K562 (cell line): ENCODE measurements at regions not wholly inside any gene's neighbourhood (a gene's known extent, or its start where the extent isn't known, plus 50 kb on each side); places are given as distances from the start of the nearest gene placed in this dataset.

Experiments used
- ATAC-seq: fragments of 200-7000 bp; cut with Tn5 transposase; 3 replicates; pipeline ENCODE4 v1.9.1; 2020; ENCODE audit warnings: moderate library complexity
- BruUV-seq: library from RNA; stranded (reverse); fragments of 400-500 nt; replicated peaks from 2 replicates; lab custom pipeline; 2021; lab: Mats Ljungman, UMichigan
- CTCF ChIA-PET: fragments of 300-600 bp; formaldehyde crosslinking; extraction: SDS; loops from one replicate; lab custom pipeline; 2021; ENCODE audit warnings: low intra/inter-chr PET ratio; lab: Yijun Ruan, JAX
- POLR2A ChIA-PET: fragments of 300-600, 350-650 bp; sonication (Branson Sonifier 250); formaldehyde crosslinking; extraction: SDS; loops from one replicate; lab custom pipeline; 2021; ENCODE audit warnings: antibody characterized with exemption, inconsistent platforms; lab: Yijun Ruan, JAX
- DNase-seq, 4 experiments: peaks; one replicate each; pipeline versions ENCODE4 v3.0.0 to v3.0.0-alpha.2; 2011 to 2018; ENCODE audit warnings: low spot score in 3 of 4, mixed read lengths in 3 of 4; ENCODE audit errors: extremely low read depth in 1 of 4
- FAIRE-seq: peaks from 2 replicates; lab custom pipeline; 2011; peaks lifted over from hg19 to GRCh38; lab: Jason Lieb, UNC
- H2AFZ ChIP-seq: 2 replicates; pipeline ENCODE4 v1.6.0; 2011; ENCODE audit warnings: low read depth, low read length, control low read depth, inconsistent platforms
- H3K27ac ChIP-seq: fragments of 200-600 bp; 3 replicates; pipeline ENCODE4 v1.8.0; 2011; ENCODE audit warnings: low read depth, mild to moderate bottlenecking, control low read depth, inconsistent platforms, low read length, moderate library complexity, mixed read lengths; ENCODE audit errors: extremely low read depth
- H3K27me3 ChIP-seq, 2 experiments: fragments of 300-600 bp in 1 of 2; 2 replicates in 1 of 2; 3 replicates in 1 of 2; pipeline versions ENCODE4 v1.6.0 to v1.8.0; 2011; ENCODE audit warnings: inconsistent platforms in 2 of 2, low read length in 2 of 2, mild to moderate bottlenecking in 1 of 2, mixed read lengths in 1 of 2, moderate library complexity in 1 of 2; ENCODE audit not compliant: control insufficient read depth in 2 of 2, insufficient read depth in 2 of 2
- H3K36me3 ChIP-seq: fragments of 300-600 bp; 3 replicates; pipeline ENCODE4 v1.8.0; 2011; ENCODE audit warnings: mild to moderate bottlenecking, low read length, inconsistent platforms; ENCODE audit not compliant: control insufficient read depth, insufficient read depth
- H3K4me1 ChIP-seq, 2 experiments: fragments of 200-600 bp in 1 of 2; replicated peaks in 1 of 2; 2 replicates in 1 of 2; 3 replicates in 1 of 2; pipeline versions ENCODE4 v1.5.1 to v1.8.0; 2011; ENCODE audit warnings: inconsistent platforms in 2 of 2, low read length in 2 of 2, mild to moderate bottlenecking in 1 of 2, mixed read lengths in 1 of 2, moderate library complexity in 1 of 2; ENCODE audit not compliant: control insufficient read depth in 2 of 2, insufficient read depth in 2 of 2
- H3K4me2 ChIP-seq: 2 replicates; pipeline ENCODE4 v1.6.1; 2011; ENCODE audit warnings: low read length, control low read depth, inconsistent platforms, mixed read lengths; ENCODE audit not compliant: insufficient read depth
- H3K4me3 ChIP-seq: fragments of 200-600 bp; sonication (generic), shearing (Covaris generic); 2 replicates; pipeline ENCODE4 v1.5.1; 2016; ENCODE audit warnings: control low read depth, inconsistent platforms
- H3K79me2 ChIP-seq: fragments of 200-600 bp; 3 replicates; pipeline ENCODE4 v1.8.0; 2011; ENCODE audit warnings: low read length, inconsistent platforms; ENCODE audit not compliant: control insufficient read depth, insufficient read depth
- H3K9ac ChIP-seq, 2 experiments: 2 replicates each; pipeline versions ENCODE4 v1.6.0 to v1.6.1; 2011; ENCODE audit warnings: low read depth in 2 of 2, low read length in 2 of 2, control low read depth in 1 of 2, inconsistent platforms in 1 of 2, mild to moderate bottlenecking in 1 of 2, mixed read lengths in 1 of 2; ENCODE audit not compliant: insufficient read depth in 1 of 2
- H3K9me1 ChIP-seq: one replicate; pipeline ENCODE4 v1.6.0; 2011; ENCODE audit warnings: inconsistent platforms, mild to moderate bottlenecking, low read length, moderate library complexity; ENCODE audit not compliant: control insufficient read depth, insufficient read depth
- H3K9me3 ChIP-seq: replicated peaks from 2 replicates; pipeline ENCODE4 v1.5.1; 2011; ENCODE audit warnings: low read depth, low read length, inconsistent platforms; ENCODE audit not compliant: control insufficient read depth, insufficient read depth
- H4K20me1 ChIP-seq: replicated peaks from 2 replicates; pipeline ENCODE4 v1.6.1; 2011; ENCODE audit warnings: low read length, inconsistent platforms, mixed read lengths; ENCODE audit not compliant: control insufficient read depth, insufficient read depth
- ELF1 ChIP-seq: fragments of 200-800 bp; sonication (Bioruptor generic); IDR thresholded peaks from 2 replicates; pipeline ENCODE4 v1.6.1; 2016; ENCODE audit warnings: missing genetic modification characterization, missing compliant biosample characterization
- ETS2 ChIP-seq: IDR thresholded peaks from 2 replicates; pipeline ENCODE4 v1.6.1; 2016; ENCODE audit warnings: borderline replicate concordance, missing genetic modification characterization, mild to moderate bottlenecking, moderate library complexity, missing compliant biosample characterization; ENCODE audit not compliant: poor library complexity, severe bottlenecking
- KAT8 ChIP-seq: fragments of 450-650 bp; IDR thresholded peaks from 2 replicates; pipeline ENCODE4 v1.6.1; 2016; ENCODE audit warnings: low read depth, mild to moderate bottlenecking
- KDM2B ChIP-seq: fragments of 250-450 bp; sonication (Bioruptor Pico); IDR thresholded peaks from 2 replicates; pipeline ENCODE4 v1.8.0; 2021; ENCODE audit warnings: mild to moderate bottlenecking, moderate library complexity
- MEF2D ChIP-seq: conservative IDR thresholded peaks from 2 replicates; pipeline ENCODE4 v1.6.1; 2016; ENCODE audit warnings: low read depth, missing genetic modification characterization, missing compliant biosample characterization
- NONO ChIP-seq, 2 experiments: fragments of 200-400 bp in 1 of 2; fragments of 450-650 bp in 1 of 2; formaldehyde crosslinking in 1 of 2; IDR thresholded peaks; 2 replicates each; pipeline ENCODE4 v1.6.1; 2017; ENCODE audit warnings: low read depth in 2 of 2, mild to moderate bottlenecking in 2 of 2, moderate library complexity in 2 of 2, low read length in 1 of 2
- NR3C1 ChIP-seq: sonication (generic); formaldehyde crosslinking; IDR thresholded peaks from 2 replicates; pipeline ENCODE4 v1.8.1; 2022; ENCODE audit warnings: missing genetic modification reagents
- PHF21A ChIP-seq: fragments of 450-650 bp; IDR thresholded peaks from 2 replicates; pipeline ENCODE4 v1.6.1; 2017; ENCODE audit warnings: low read depth, borderline replicate concordance
- PRMT5 ChIP-seq: sonication (generic); formaldehyde crosslinking; IDR thresholded peaks from 2 replicates; pipeline ENCODE4 v1.5.0; 2020; ENCODE audit warnings: missing genetic modification reagents
- PTBP1 ChIP-seq: fragments of 200-400 bp; formaldehyde crosslinking; IDR thresholded peaks from 2 replicates; pipeline ENCODE4 v1.6.1; 2017; ENCODE audit warnings: low read depth, low read length
- RNF2 ChIP-seq: sonication (generic); IDR thresholded peaks from 2 replicates; pipeline ENCODE4 v1.6.1; 2016
- SIN3A ChIP-seq, 2 experiments: fragments of 150-350 bp in 1 of 2; IDR thresholded peaks; 2 replicates each; pipeline ENCODE4 v1.6.1; 2011 to 2016; ENCODE audit warnings: borderline replicate concordance in 2 of 2, low read depth in 2 of 2, low read length in 2 of 2, mild to moderate bottlenecking in 2 of 2, moderate library complexity in 2 of 2; ENCODE audit not compliant: control insufficient read depth in 1 of 2
- SRSF9 ChIP-seq: fragments of 200-400 bp; formaldehyde crosslinking; IDR thresholded peaks from 2 replicates; pipeline ENCODE4 v1.6.1; 2017; ENCODE audit warnings: low read depth, low read length, borderline replicate concordance
- TCF7 ChIP-seq: sonication (generic); IDR thresholded peaks from 2 replicates; pipeline ENCODE4 v1.6.1; 2016; ENCODE audit warnings: antibody characterized with exemption, borderline replicate concordance
- ZKSCAN1 ChIP-seq: fragments of 150-350 bp; IDR thresholded peaks from 2 replicates; pipeline ENCODE4 v1.6.1; 2016; ENCODE audit warnings: low read depth, low read length
- ZNF551 ChIP-seq: fragments of 250-450 bp; sonication (Bioruptor Pico); IDR thresholded peaks from 2 replicates; pipeline ENCODE4 v1.5.0; 2021; ENCODE audit warnings: mild to moderate bottlenecking, moderate library complexity
- ZNF583 ChIP-seq: fragments of 250-450 bp; sonication (Bioruptor Pico); IDR thresholded peaks from 2 replicates; pipeline ENCODE4 v1.4.0; 2020
- WGBS: fragments of 100-300 bp; shearing (Covaris generic); methylation state at CpG from one replicate; pipeline ENCODE4 v1.1.6; 2016; ENCODE audit warnings: low coverage, mixed read lengths; ENCODE audit not compliant: insufficient coverage; ENCODE audit errors: missing lambda C conversion rate; 5-methylcytosine and 5-hydroxymethylcytosine counted together
- in situ Hi-C: fragments of 300-500 bp; cut with MboI; formaldehyde crosslinking; loops from 4 replicates; pipeline ENCODE4 v1.15.0; 2018; ENCODE audit warnings: inconsistent platforms, mixed read lengths
- intact Hi-C: fragments of 100-400 bp; cut with micrococcal nuclease; formaldehyde crosslinking; loops from 2 replicates; pipeline ENCODE4 v1.14.2; 2022
- TF ChIP-seq, protein P1 (sequence below): fragments of 450-650 bp; formaldehyde crosslinking; IDR thresholded peaks from 2 replicates; pipeline ENCODE4 v1.4.0; 2020; ENCODE audit warnings: mild to moderate bottlenecking, mixed read lengths
- TF ChIP-seq, protein P2 (sequence below), 3 experiments: fragments of 200-800 bp in 1 of 3; fragments of 250-450 bp in 1 of 3; fragments of 450-650 bp in 1 of 3; sonication (Bioruptor Pico) in 1 of 3; sonication (Bioruptor generic) in 1 of 3; formaldehyde crosslinking in 1 of 3; IDR thresholded peaks; 2 replicates each; pipeline versions ENCODE4 v1.6.1 to v1.8.0; 2016 to 2022; ENCODE audit warnings: mild to moderate bottlenecking in 2 of 3, missing genetic modification characterization in 2 of 3, missing compliant biosample characterization in 1 of 3, moderate library complexity in 1 of 3

DNA sequence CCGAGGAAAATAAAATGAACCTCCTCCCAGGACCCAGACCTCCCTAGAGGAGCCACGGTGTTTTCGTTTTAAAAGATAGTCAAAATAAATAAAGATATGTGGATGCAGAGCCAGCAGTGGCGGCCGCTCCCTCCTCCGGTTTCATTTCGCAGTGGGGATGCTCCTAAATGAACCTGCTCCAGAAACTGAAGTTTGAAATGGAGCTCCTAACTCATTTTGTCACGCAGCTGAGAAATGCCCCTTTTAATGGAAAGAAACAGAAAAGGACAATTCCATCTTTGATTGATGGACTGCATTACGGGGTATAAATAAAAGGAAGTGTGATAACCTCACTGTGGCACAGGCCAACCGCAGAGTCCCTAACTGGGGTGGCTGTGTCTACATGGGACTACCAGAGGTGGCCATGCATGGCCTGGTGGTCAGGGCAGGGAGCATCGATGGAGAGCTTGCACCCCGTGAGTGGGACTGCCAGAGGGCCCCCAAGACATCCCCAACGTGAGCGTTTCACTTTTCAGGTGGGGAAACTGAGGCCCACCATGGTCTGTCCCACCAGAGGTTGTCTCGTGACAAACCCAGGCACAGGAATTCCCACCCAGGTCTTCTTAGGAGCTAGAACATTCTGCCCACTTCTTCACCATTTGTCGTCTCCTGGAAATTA, 426.6 kb downstream of the BRD1 start:
- WGBS, result 8% methylated on average over 14 of the region's 16 CpGs
- Histone ChIP-seq H2AFZ (no peak overlapping the region), H3K79me2 (no peaks in the 10 kb centered on the region), H3K27ac (no peak overlapping the region), H3K4me2 (no peak overlapping the region), H4K20me1 (no peaks in the 10 kb centered on the region), H3K9ac (no peak overlapping the region), H3K27me3 (peaks cover 30 to 75% of the 10 kb centered on the region in 2 experiments), H3K9me1 (no peaks in the 10 kb centered on the region), H3K4me1 (peaks cover 0 to 4% of the 10 kb centered on the region in 2 experiments; a peak in 1 of 5 replicates), H3K4me3 (no peak overlapping the region), H3K9me3 (no peaks in the 10 kb centered on the region), H3K36me3 (no peaks in the 10 kb centered on the region)
- no peak for ATAC-seq
- in situ Hi-C loops, result no loop called here
- no peak for DNase-seq
- ChIA-PET CTCF (no interaction called here), POLR2A (interaction anchor here (0.6 to 1.0 kb wide), 2 partner anchors 15 to 494 kb away, joined by 3 read pairs; no protein-coding TSS in a partner anchor)
- intact Hi-C loops, result no loop called here
- no peak for FAIRE-seq
- no TSS peak for BruUV-seq
- no peak for TF ChIP-seq PHF21A
- TF ChIP-seq, protein P1, sequence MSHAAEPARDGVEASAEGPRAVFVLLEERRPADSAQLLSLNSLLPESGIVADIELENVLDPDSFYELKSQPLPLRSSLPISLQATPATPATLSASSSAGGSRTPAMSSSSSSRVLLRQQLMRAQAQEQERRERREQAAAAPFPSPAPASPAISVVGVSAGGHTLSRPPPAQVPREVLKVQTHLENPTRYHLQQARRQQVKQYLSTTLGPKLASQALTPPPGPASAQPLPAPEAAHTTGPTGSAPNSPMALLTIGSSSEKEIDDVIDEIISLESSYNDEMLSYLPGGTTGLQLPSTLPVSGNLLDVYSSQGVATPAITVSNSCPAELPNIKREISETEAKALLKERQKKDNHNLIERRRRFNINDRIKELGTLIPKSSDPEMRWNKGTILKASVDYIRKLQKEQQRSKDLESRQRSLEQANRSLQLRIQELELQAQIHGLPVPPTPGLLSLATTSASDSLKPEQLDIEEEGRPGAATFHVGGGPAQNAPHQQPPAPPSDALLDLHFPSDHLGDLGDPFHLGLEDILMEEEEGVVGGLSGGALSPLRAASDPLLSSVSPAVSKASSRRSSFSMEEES (CRISPR knock-in tag), result no peak
- no peak for TF ChIP-seq NR3C1 (CRISPR knock-in tag)
- no peak for TF ChIP-seq PRMT5 (CRISPR knock-in tag)
- no peak for TF ChIP-seq ELF1
- TF ChIP-seq, protein P2, sequence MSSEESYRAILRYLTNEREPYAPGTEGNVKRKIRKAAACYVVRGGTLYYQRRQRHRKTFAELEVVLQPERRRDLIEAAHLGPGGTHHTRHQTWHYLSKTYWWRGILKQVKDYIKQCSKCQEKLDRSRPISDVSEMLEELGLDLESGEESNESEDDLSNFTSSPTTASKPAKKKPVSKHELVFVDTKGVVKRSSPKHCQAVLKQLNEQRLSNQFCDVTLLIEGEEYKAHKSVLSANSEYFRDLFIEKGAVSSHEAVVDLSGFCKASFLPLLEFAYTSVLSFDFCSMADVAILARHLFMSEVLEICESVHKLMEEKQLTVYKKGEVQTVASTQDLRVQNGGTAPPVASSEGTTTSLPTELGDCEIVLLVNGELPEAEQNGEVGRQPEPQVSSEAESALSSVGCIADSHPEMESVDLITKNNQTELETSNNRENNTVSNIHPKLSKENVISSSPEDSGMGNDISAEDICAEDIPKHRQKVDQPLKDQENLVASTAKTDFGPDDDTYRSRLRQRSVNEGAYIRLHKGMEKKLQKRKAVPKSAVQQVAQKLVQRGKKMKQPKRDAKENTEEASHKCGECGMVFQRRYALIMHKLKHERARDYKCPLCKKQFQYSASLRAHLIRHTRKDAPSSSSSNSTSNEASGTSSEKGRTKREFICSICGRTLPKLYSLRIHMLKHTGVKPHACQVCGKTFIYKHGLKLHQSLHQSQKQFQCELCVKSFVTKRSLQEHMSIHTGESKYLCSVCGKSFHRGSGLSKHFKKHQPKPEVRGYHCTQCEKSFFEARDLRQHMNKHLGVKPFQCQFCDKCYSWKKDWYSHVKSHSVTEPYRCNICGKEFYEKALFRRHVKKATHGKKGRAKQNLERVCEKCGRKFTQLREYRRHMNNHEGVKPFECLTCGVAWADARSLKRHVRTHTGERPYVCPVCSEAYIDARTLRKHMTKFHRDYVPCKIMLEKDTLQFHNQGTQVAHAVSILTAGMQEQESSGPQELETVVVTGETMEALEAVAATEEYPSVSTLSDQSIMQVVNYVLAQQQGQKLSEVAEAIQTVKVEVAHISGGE (CRISPR knock-in tag; IDR thresholded peaks at IDR 0.05), result no peak
- no peak for TF ChIP-seq ZNF583 (CRISPR knock-in tag)
- no peak for TF ChIP-seq ETS2 (tag)
- no peak for TF ChIP-seq ZNF551 (CRISPR knock-in tag)
- no peak for TF ChIP-seq SRSF9
- TF ChIP-seq PTBP1, result no peak
- TF ChIP-seq NONO (IDR thresholded peaks at IDR 0.05; ENCODE audit: low read depth in 2 of 2, low read length in 1 of 2), result no peak
- no peak for TF ChIP-seq ZKSCAN1
- TF ChIP-seq MEF2D (tag), result no peak
- no peak for TF ChIP-seq KDM2B (CRISPR knock-in tag)
- no peak for TF ChIP-seq RNF2
- TF ChIP-seq SIN3A (IDR thresholded peaks at IDR 0.05; ENCODE audit: borderline replicate concordance in 2 of 2, control insufficient read depth in 1 of 2, low read depth in 2 of 2, low read length in 2 of 2), result no peak
- TF ChIP-seq TCF7, result no peak
- no peak for TF ChIP-seq KAT8
